ENCODE measurements at regions not wholly inside any gene's neighbourhood (a gene's known extent, or its start where the extent isn't known, plus 50 kb on each side); places are given as distances from the start of the nearest gene placed in this dataset.

- no peak overlapping the region for H3K4me3 ChIP-seq (ENCODE audit: low read depth, low read length)
- TF ChIP-seq CTCF (IDR thresholded peaks at IDR 0.05; ENCODE audit: low read depth, low read length) = no peak
These were observed 292.7 kb downstream of the BCL11A start for GRCh38 chr2:60260639-60261296.

- no peak overlapping the region for H3K4me3 ChIP-seq (ENCODE audit: low read depth, low read length)
- TF ChIP-seq CTCF (IDR thresholded peaks at IDR 0.05; ENCODE audit: low read depth, low read length) = no peak
These were observed 293.7 kb downstream of the BCL11A start for GRCh38 chr2:60259781-60260180.

- TF ChIP-seq CTCF (IDR thresholded peaks at IDR 0.05; ENCODE audit: low read depth, low read length) = no peak
These were observed 300.8 kb downstream of the BCL11A start for GRCh38 chr2:60252581-60253150.

GRCh38 chr2:60251247-60251646, 302.2 kb downstream of the BCL11A start:
- no peak overlapping the region for H3K4me3 ChIP-seq (ENCODE audit: low read depth, low read length)
- TF ChIP-seq CTCF (IDR thresholded peaks at IDR 0.05; ENCODE audit: low read depth, low read length) = no peak

More at GRCh38 chr2:60252581-60253150, 300.8 kb downstream of the BCL11A start:
- no peak overlapping the region for H3K4me3 ChIP-seq (ENCODE audit: low read depth, low read length)

- TF ChIP-seq CTCF (IDR thresholded peaks at IDR 0.05; ENCODE audit: low read depth, low read length) = no peak
- H3K4me3 ChIP-seq (ENCODE audit: low read depth, low read length) = no peak overlapping the region
These were observed 303.6 kb downstream of the BCL11A start for GRCh38 chr2:60249879-60250278.

GRCh38 chr2:60247471-60247870, 306.0 kb downstream of the BCL11A start:
- no peak for TF ChIP-seq CTCF (IDR thresholded peaks at IDR 0.05; ENCODE audit: low read depth, low read length)
- H3K4me3 ChIP-seq (ENCODE audit: low read depth, low read length) = no peak overlapping the region

- no peak overlapping the region for H3K4me3 ChIP-seq (ENCODE audit: low read depth, low read length)
- no peak for TF ChIP-seq CTCF (IDR thresholded peaks at IDR 0.05; ENCODE audit: low read depth, low read length)
These were observed 306.9 kb downstream of the BCL11A start for GRCh38 chr2:60246583-60246982.

Measured in WI38 (cell line).